Right lobe of liver (tissue), 4 donors: ENCODE measurements at regions not wholly inside any gene's neighbourhood (a gene's known extent, or its start where the extent isn't known, plus 50 kb on each side); places are given as distances from the start of the nearest gene placed in this dataset.

Experiments used
- CTCF ChIP-seq, 4 donors: fragments of 200-600 bp in 3 of 4; fragments of 450-650 bp in 1 of 4; IDR thresholded peaks; one replicate each; pipeline versions ENCODE4 v1.5.1 to v1.8.0; 2016 to 2022; ENCODE audit warnings: antibody characterized with exemption in 4 of 4, mild to moderate bottlenecking in 2 of 4
- POLR2A ChIP-seq: fragments of 450-650 bp; IDR thresholded peaks from one replicate; pipeline ENCODE4 v1.6.1; 2017; ENCODE audit warnings: antibody characterized with exemption, mild to moderate bottlenecking
- donor health status: DM: no; HTN: no; CAD: no.
- donor health status: DM: no; HTN: no; CAD: no.
- donor health status: DM: no; HTN: yes; CAD: no.

DNA sequence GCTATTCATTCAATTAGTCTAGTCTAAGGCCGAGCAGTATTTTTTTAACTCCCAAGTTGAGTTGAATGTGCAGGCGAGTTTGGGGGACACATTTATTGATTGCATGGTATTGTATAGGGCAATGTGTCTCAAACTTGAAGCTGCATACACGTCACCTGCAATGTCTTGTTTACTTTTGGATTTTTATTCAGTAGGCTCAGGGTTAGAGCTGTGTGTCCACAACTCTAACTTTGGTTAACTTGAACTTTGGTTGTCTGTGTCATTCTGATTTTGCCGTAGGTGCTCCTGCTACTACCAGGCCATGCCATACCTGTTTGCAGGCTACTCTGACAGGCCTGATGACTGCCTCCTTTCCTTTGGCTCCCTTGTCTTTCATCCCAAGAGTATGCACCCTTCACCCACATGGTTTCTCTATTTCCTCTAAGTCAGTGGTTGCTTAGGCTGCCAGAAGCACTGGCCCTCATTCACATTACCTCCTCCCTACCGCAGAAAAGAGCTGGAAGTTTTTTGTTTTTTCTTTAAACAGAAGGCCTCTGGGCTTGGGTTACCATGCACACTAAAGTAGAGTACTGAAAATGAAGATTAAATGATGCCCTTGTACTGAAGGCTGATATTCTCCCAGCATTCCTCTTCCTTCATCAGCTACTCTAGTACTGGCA is 219.4 kb upstream of the SPOPL start:
- no peak for TF ChIP-seq POLR2A
- TF ChIP-seq CTCF (IDR thresholded peaks at IDR 0.05), result no peak
